Tibial nerve (tissue), 4 donors: ENCODE measurements at regions not wholly inside any gene's neighbourhood (a gene's known extent, or its start where the extent isn't known, plus 50 kb on each side); places are given as distances from the start of the nearest gene placed in this dataset.

Experiments used
- EP300 ChIP-seq, 2 donors: sonication (generic); formaldehyde crosslinking; IDR thresholded peaks; one replicate each; pipeline ENCODE4 v1.6.1; 2017; ENCODE audit warnings: antibody characterized with exemption in 2 of 2, mild to moderate bottlenecking in 1 of 2
- TF ChIP-seq, protein P1 (sequence below), 5 experiments: fragments of 200-600 bp in 3 of 5; fragments of 450-650 bp in 2 of 5; sonication (generic) in 3 of 5; IDR thresholded peaks; one replicate each; pipeline ENCODE4 v1.5.1; 2016 to 2019; ENCODE audit warnings: antibody characterized with exemption in 5 of 5, mild to moderate bottlenecking in 3 of 5, moderate library complexity in 2 of 5

DNA sequence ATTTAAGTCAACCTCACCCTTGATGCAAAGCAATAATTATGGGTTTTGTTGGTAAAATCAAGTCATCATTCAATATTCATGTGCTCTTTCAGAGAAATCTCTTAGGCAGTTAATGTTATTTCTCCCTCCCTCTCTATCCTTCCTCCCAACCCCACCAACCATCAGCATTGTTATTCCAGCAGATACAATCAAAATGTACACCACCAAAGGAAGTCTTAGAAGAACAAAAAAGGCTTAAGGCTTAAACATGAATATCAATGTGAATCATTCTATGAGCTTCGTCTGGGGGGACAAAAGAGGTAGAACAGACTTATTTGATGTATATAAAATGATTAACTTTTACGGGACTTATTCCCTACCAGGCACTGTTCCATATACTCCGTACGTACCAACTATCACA is 404.4 kb downstream of the ARHGEF28 start:
- TF ChIP-seq, protein P1, sequence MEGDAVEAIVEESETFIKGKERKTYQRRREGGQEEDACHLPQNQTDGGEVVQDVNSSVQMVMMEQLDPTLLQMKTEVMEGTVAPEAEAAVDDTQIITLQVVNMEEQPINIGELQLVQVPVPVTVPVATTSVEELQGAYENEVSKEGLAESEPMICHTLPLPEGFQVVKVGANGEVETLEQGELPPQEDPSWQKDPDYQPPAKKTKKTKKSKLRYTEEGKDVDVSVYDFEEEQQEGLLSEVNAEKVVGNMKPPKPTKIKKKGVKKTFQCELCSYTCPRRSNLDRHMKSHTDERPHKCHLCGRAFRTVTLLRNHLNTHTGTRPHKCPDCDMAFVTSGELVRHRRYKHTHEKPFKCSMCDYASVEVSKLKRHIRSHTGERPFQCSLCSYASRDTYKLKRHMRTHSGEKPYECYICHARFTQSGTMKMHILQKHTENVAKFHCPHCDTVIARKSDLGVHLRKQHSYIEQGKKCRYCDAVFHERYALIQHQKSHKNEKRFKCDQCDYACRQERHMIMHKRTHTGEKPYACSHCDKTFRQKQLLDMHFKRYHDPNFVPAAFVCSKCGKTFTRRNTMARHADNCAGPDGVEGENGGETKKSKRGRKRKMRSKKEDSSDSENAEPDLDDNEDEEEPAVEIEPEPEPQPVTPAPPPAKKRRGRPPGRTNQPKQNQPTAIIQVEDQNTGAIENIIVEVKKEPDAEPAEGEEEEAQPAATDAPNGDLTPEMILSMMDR (IDR thresholded peaks at IDR 0.05): no peak
- no peak for TF ChIP-seq EP300 (IDR thresholded peaks at IDR 0.05)
